ENCODE measurements at regions not wholly inside any gene's neighbourhood (a gene's known extent, or its start where the extent isn't known, plus 50 kb on each side); places are given as distances from the start of the nearest gene placed in this dataset.

- no peak for TF ChIP-seq CTCF (conservative IDR thresholded peaks at IDR 0.05 in 1 of 2, IDR thresholded peaks at IDR 0.05 in 1 of 2; ENCODE audit: low read depth in 1 of 2, low read length in 2 of 2)
- TF ChIP-seq EZH2 (IDR thresholded peaks at IDR 0.05; ENCODE audit: low read length, missing control alignments), result no peak
Observed at GRCh38 chr1:60619581-60619980, 462.8 kb upstream of the NFIA start.

All from fibroblast of lung (primary cell).